Keratinocyte (primary cell): ENCODE measurements at regions not wholly inside any gene's neighbourhood (a gene's known extent, or its start where the extent isn't known, plus 50 kb on each side); places are given as distances from the start of the nearest gene placed in this dataset.

Experiments
- CTCF ChIP-seq, 3 experiments: IDR thresholded peaks in 1 of 3; conservative IDR thresholded peaks in 1 of 3; optimal IDR thresholded peaks in 1 of 3; 2 replicates in 2 of 3; 3 replicates in 1 of 3; pipeline versions ENCODE3 to v1.5.1; 2011; ENCODE audit warnings: low read length in 3 of 3, mild to moderate bottlenecking in 3 of 3, moderate library complexity in 2 of 3, control low read depth in 1 of 3, inconsistent platforms in 1 of 3; ENCODE audit not compliant: insufficient read depth in 2 of 3; ENCODE audit errors: extremely low read depth in 1 of 3
- EZH2 ChIP-seq: IDR thresholded peaks from one replicate; pipeline ENCODE4 v1.6.1; 2012; ENCODE audit warnings: inconsistent platforms, mild to moderate bottlenecking, low read length, moderate library complexity

GRCh38 chr5:92553326-92553725, 1027.7 kb downstream of the NR2F1-AS1 start:
- TF ChIP-seq CTCF (optimal IDR thresholded peaks at IDR 0.05 in 1 of 3, IDR thresholded peaks at IDR 0.05 in 1 of 3, conservative IDR thresholded peaks at IDR 0.05 in 1 of 3; ENCODE audit: extremely low read depth in 1 of 3, insufficient read depth in 2 of 3, low read length in 3 of 3) (no peak), EZH2 (no peak)
